Natural killer cell (primary cell): ENCODE measurements at regions not wholly inside any gene's neighbourhood (a gene's known extent, or its start where the extent isn't known, plus 50 kb on each side); places are given as distances from the start of the nearest gene placed in this dataset.
"Not testable (repeated sequence)": the region's sequence is repeated elsewhere in the genome, so short reads cannot be mapped to it uniquely, and the experiment has no call there.

ENCODE experiments used
- ATAC-seq, 3 donors: fragments of 150-1000 bp in 2 of 3; fragments of 200-7000 bp in 1 of 3; cut with Tn5 transposase; 1 replicate in 1 of 3; 2 replicates in 2 of 3; pipeline ENCODE4 v1.10.0; 2021; ENCODE audit warnings: mild to moderate bottlenecking in 2 of 3, moderate library complexity in 2 of 3
- DNase-seq, 2 donors: peaks; one replicate each; pipeline versions ENCODE4 v3.0.0 to v3.0.0-alpha.2; 2013 to 2021; ENCODE audit warnings: mixed read lengths in 1 of 2
- H3K27ac ChIP-seq: one replicate; pipeline ENCODE4 v1.5.1; 2013; ENCODE audit warnings: mild to moderate bottlenecking, low read length
- H3K27me3 ChIP-seq: one replicate; pipeline ENCODE4 v1.6.1; 2013; ENCODE audit warnings: low read length; ENCODE audit not compliant: control insufficient read depth, insufficient read depth
- H3K36me3 ChIP-seq: one replicate; pipeline ENCODE4 v1.6.1; 2013; ENCODE audit warnings: low read length; ENCODE audit not compliant: control insufficient read depth, insufficient read depth
- H3K4me1 ChIP-seq: one replicate; pipeline ENCODE4 v1.6.1; 2013; ENCODE audit warnings: low read length; ENCODE audit not compliant: control insufficient read depth, insufficient read depth
- H3K4me3 ChIP-seq: one replicate; pipeline ENCODE4 v1.5.1; 2013; ENCODE audit warnings: low read length
- H3K9me3 ChIP-seq: one replicate; pipeline ENCODE4 v1.6.1; 2013; ENCODE audit warnings: low read length; ENCODE audit not compliant: control insufficient read depth, insufficient read depth
- H3K27ac Mint-ChIP-seq, 2 donors: one replicate each; pipeline ENCODE4 v1.8.0; 2022; ENCODE audit warnings: mild to moderate bottlenecking in 2 of 2, mixed read lengths in 2 of 2, moderate library complexity in 1 of 2
- H3K27me3 Mint-ChIP-seq, 2 donors: one replicate each; pipeline ENCODE4 v1.8.0; 2022; ENCODE audit warnings: low read depth in 2 of 2, mixed read lengths in 2 of 2
- H3K36me3 Mint-ChIP-seq: one replicate; pipeline ENCODE4 v1.8.0; 2022; ENCODE audit warnings: mixed read lengths
- H3K4me1 Mint-ChIP-seq, 2 donors: one replicate each; pipeline ENCODE4 v1.8.0; 2022; ENCODE audit warnings: mixed read lengths in 2 of 2
- H3K4me3 Mint-ChIP-seq: one replicate; pipeline ENCODE4 v1.8.0; 2022; ENCODE audit warnings: mild to moderate bottlenecking, moderate library complexity, mixed read lengths
- H3K9me3 Mint-ChIP-seq, 2 donors: one replicate each; pipeline ENCODE4 v1.8.0; 2022; ENCODE audit warnings: mixed read lengths in 2 of 2
- WGBS: methylation state at CpG from one replicate; pipeline ENCODE4 v1.1.7; 2013; ENCODE audit warnings: missing lambda C conversion rate; ENCODE audit not compliant: insufficient coverage; 5-methylcytosine and 5-hydroxymethylcytosine counted together
- intact Hi-C: fragments of 100-400 bp; cut with micrococcal nuclease; formaldehyde crosslinking; loops from one replicate; pipeline ENCODE4 v1.14.2; 2022
- TF ChIP-seq, protein P1 (sequence below): fragments of 200-600 bp; IDR thresholded peaks from one replicate; pipeline ENCODE4 v1.8.0; 2022; ENCODE audit warnings: antibody characterized with exemption

- Mint-ChIP-seq H3K9me3 (no peaks in the 10 kb centered on the region), H3K27me3 (no peaks in the 10 kb centered on the region), H3K4me3 (no peak overlapping the region), H3K27ac (no peak overlapping the region), H3K36me3 (no peaks in the 10 kb centered on the region), H3K4me1 (no peaks in the 10 kb centered on the region)
- DNase-seq, result no peak
- Histone ChIP-seq H3K9me3 (peaks cover 2% of the 10 kb centered on the region), H3K4me3 (no peak overlapping the region), H3K36me3 (no peaks in the 10 kb centered on the region), H3K27ac (no peak overlapping the region), H3K4me1 (no peaks in the 10 kb centered on the region), H3K27me3 (no peaks in the 10 kb centered on the region)
- intact Hi-C loops, result no loop called here
- no peak for ATAC-seq
- TF ChIP-seq, protein P1, sequence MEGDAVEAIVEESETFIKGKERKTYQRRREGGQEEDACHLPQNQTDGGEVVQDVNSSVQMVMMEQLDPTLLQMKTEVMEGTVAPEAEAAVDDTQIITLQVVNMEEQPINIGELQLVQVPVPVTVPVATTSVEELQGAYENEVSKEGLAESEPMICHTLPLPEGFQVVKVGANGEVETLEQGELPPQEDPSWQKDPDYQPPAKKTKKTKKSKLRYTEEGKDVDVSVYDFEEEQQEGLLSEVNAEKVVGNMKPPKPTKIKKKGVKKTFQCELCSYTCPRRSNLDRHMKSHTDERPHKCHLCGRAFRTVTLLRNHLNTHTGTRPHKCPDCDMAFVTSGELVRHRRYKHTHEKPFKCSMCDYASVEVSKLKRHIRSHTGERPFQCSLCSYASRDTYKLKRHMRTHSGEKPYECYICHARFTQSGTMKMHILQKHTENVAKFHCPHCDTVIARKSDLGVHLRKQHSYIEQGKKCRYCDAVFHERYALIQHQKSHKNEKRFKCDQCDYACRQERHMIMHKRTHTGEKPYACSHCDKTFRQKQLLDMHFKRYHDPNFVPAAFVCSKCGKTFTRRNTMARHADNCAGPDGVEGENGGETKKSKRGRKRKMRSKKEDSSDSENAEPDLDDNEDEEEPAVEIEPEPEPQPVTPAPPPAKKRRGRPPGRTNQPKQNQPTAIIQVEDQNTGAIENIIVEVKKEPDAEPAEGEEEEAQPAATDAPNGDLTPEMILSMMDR, result no peak
- 86% methylated on average over 2 of the region's 2 CpGs for WGBS
Observed at GRCh38 chrX:128804828-128805227, 718.5 kb downstream of the SMARCA1 start.

DNA sequence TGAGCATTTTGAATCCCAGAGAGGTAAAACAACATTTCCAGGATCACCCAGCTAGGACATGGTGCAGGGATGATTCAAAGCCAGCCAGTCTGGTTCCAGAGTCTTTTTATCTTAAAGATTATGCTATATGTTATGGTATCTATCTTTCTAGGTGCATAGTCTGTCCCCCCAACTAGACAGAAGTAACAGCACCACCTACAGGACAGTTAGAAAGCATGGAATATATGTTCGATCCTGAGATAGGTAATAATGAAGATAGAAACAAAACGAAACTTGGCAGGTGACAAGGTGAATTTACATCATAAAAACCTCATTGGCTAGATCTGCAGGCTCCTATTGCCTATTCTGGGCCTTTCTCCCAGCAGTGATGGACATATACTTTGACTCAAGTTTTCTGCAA lies 723.2 kb downstream of the SMARCA1 start:
- H3K4me1 ChIP-seq, result no peaks in the 10 kb centered on the region
- Mint-ChIP-seq H3K4me1 (no peaks in the 10 kb centered on the region), H3K27me3 (peaks cover 0 to 2% of the 10 kb centered on the region in 2 donors), H3K4me3 (no peak overlapping the region), H3K9me3 (no peaks in the 10 kb centered on the region), H3K27ac (no peak overlapping the region), H3K36me3 (no peaks in the 10 kb centered on the region)
- ATAC-seq, result no peak
- peak in 1 of 2 donors; percentile 1 for DNase-seq
- TF ChIP-seq, protein P1, result no peak
- intact Hi-C loops, result no loop called here
- no peak overlapping the region for H3K27ac ChIP-seq
- no peaks in the 10 kb centered on the region for H3K9me3 ChIP-seq
- WGBS, result 40% methylated on average over 1 of the region's 2 CpGs
- no peaks in the 10 kb centered on the region for H3K27me3 ChIP-seq
- H3K4me3 ChIP-seq, result no peak overlapping the region
- no peaks in the 10 kb centered on the region for H3K36me3 ChIP-seq

DNA sequence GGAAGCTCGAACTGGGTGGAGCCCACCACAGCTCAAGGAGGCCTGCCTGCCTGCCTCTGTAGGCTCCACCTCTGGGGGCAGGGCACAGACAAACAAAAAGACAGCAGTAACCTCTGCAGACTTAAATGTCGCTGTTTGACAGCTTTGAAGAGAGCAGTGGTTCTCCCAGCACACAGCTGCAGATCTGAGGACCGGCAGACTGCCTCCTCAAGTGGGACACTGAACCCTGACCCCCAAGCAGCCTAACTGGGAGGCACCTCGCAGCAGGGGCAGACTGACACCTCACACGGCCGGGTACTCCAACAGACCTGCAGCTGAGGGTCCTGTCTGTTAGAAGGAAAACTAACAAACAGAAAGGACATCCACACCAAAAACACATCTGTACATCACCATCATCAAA lies 730.9 kb upstream of the ACTRT1 start:
- H3K27ac Mint-ChIP-seq, intact Hi-C loops, H3K36me3 Mint-ChIP-seq, H3K9me3 Mint-ChIP-seq, H3K4me3 Mint-ChIP-seq, H3K9me3 ChIP-seq, H3K4me3 ChIP-seq, ATAC-seq, H3K36me3 ChIP-seq, H3K4me1 ChIP-seq, H3K27ac ChIP-seq, H3K27me3 Mint-ChIP-seq, H3K27me3 ChIP-seq: not testable (repeated sequence)
- peak in 1 of 2 donors; percentile 1 for DNase-seq
- peaks cover 7 to 12% of the 10 kb centered on the region in 2 donors for H3K4me1 Mint-ChIP-seq
- WGBS, result 64% methylated on average over 3 of the region's 6 CpGs

DNA sequence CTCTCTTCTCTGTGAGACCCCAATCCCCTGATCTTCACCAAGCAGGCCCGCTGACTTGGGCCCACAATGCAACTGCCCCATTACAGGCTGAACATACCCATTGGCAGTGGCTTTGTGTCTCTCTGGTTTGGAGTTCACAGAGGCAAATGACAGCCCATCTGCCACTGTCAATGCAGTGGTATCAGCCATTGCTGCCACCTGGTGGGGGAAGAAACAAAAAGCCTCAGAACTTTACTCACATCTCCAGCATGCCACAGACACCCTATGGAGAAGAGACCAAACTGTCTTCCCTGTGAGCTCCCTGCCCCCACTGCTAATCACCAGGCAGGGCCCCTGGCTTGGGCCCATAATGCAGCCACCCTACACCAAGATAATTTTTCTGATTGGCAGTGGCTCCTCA lies 729.3 kb upstream of the ACTRT1 start:
- intact Hi-C loops, result no loop called here
- Histone ChIP-seq H3K4me3 (no peak overlapping the region), H3K36me3 (no peaks in the 10 kb centered on the region), H3K9me3 (peaks cover 7% of the 10 kb centered on the region), H3K27ac (no peak overlapping the region), H3K4me1 (no peaks in the 10 kb centered on the region), H3K27me3 (no peaks in the 10 kb centered on the region)
- no peak overlapping the region for H3K27ac Mint-ChIP-seq
- no peak overlapping the region for H3K4me3 Mint-ChIP-seq
- peaks cover 0 to 6% of the 10 kb centered on the region in 2 donors for H3K27me3 Mint-ChIP-seq
- ATAC-seq, result no peak
- H3K9me3 Mint-ChIP-seq, result peaks cover 2 to 9% of the 10 kb centered on the region in 2 donors
- no peaks in the 10 kb centered on the region for H3K36me3 Mint-ChIP-seq
- peak in 1 of 2 donors; percentile 32 for DNase-seq
- TF ChIP-seq, protein P1, result no peak
- 86% methylated on average over 1 of the region's 1 CpG for WGBS
- H3K4me1 Mint-ChIP-seq, result peaks cover 7 to 12% of the 10 kb centered on the region in 2 donors
